Stimulated activated CD4-positive, alpha-beta T cell treated with anti-CD3 and anti-CD28 coated beads, Interleukin-12 subunit alpha, Interleukin-12 subunit beta, amount 100 ng/mL, for 4 hours (primary cell): ENCODE measurements at regions not wholly inside any gene's neighbourhood (a gene's known extent, or its start where the extent isn't known, plus 50 kb on each side); places are given as distances from the start of the nearest gene placed in this dataset.

Experiments used
- DNase-seq: peaks from one replicate; pipeline ENCODE4 v3.0.0-alpha.2; 2020

GRCh38 chr2:144333143-144333555 is 186.8 kb downstream of the ZEB2 start:
- DNase-seq, result no peak

GRCh38 chr2:144332356-144333142 is 187.4 kb downstream of the ZEB2 start:
- DNase-seq, result peak; percentile 86

GRCh38 chr2:144331674-144332355 is 188.1 kb downstream of the ZEB2 start:
- peak; percentile 72 for DNase-seq

GRCh38 chr2:144330951-144331673 is 188.8 kb downstream of the ZEB2 start:
- DNase-seq, result peak; percentile 15

- no peak for DNase-seq
Measured at GRCh38 chr2:144329472-144329871, 190.4 kb downstream of the ZEB2 start.

GRCh38 chr2:144328938-144329337 is 191.0 kb downstream of the ZEB2 start:
- DNase-seq, result no peak

- no peak for DNase-seq
Measured at GRCh38 chr2:144326825-144327224, 193.1 kb downstream of the ZEB2 start.

- DNase-seq, result no peak
Measured at GRCh38 chr2:144325086-144325485, 194.8 kb downstream of the ZEB2 start.

- DNase-seq, result no peak
Measured at GRCh38 chr2:144324446-144325045, 195.4 kb downstream of the ZEB2 start.

- DNase-seq, result no peak
Measured at GRCh38 chr2:144323946-144324345, 196.0 kb downstream of the ZEB2 start.

- DNase-seq, result no peak
Measured at GRCh38 chr2:144322379-144322778, 197.5 kb downstream of the ZEB2 start.

GRCh38 chr2:144320491-144320890 is 199.4 kb downstream of the ZEB2 start:
- peak; percentile 29 for DNase-seq

GRCh38 chr2:144317071-144317738 is 202.7 kb downstream of the ZEB2 start:
- no peak for DNase-seq

- no peak for DNase-seq
Measured at GRCh38 chr2:144310889-144311608, 208.9 kb downstream of the ZEB2 start.

GRCh38 chr2:144310484-144310883 is 209.4 kb downstream of the ZEB2 start:
- DNase-seq, result no peak

- DNase-seq, result no peak
Measured at GRCh38 chr2:144307711-144308110, 212.2 kb downstream of the ZEB2 start.

- no peak for DNase-seq
Measured at GRCh38 chr2:144304202-144304601, 215.7 kb downstream of the ZEB2 start.

- no peak for DNase-seq
Measured at GRCh38 chr2:144300632-144301031, 219.3 kb downstream of the ZEB2 start.

GRCh38 chr2:144290276-144290675 is 229.6 kb downstream of the ZEB2 start:
- DNase-seq, result no peak

- no peak for DNase-seq
Measured at GRCh38 chr2:144288438-144288837, 231.5 kb downstream of the ZEB2 start.

- no peak for DNase-seq
Measured at GRCh38 chr2:144285324-144285723, 234.6 kb downstream of the ZEB2 start.

- no peak for DNase-seq
Measured at GRCh38 chr2:144281476-144281875, 238.4 kb downstream of the ZEB2 start.
